ENCODE measurements at regions not wholly inside any gene's neighbourhood (a gene's known extent, or its start where the extent isn't known, plus 50 kb on each side); places are given as distances from the start of the nearest gene placed in this dataset.
"Not testable (repeated sequence)": the region's sequence is repeated elsewhere in the genome, so short reads cannot be mapped to it uniquely, and the experiment has no call there.

DNA sequence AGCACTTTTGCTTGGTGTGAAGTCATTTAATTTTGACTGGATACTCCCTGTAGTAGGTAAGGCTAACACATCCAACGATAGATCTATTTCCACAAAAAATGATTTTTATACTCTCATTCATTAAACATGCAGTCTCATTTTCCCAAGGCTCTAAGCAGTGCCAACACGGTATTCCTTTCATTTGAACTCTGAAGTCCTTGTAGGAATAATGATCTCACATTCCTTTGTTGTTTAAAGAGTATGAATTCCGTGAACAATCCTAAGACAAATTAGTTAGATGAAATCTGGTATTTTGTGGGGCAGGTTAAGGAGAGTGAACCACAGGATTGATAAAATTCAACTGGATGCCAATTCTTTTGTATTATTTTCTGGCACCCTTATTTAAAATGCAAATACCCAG lies 66.6 kb downstream of the LACC1 start:
- no peak for DNase-seq (ENCODE audit: low spot score)
- no peak overlapping the region for H3K27ac ChIP-seq
- H3K4me3 ChIP-seq = no peak overlapping the region
- TF ChIP-seq, protein P1, sequence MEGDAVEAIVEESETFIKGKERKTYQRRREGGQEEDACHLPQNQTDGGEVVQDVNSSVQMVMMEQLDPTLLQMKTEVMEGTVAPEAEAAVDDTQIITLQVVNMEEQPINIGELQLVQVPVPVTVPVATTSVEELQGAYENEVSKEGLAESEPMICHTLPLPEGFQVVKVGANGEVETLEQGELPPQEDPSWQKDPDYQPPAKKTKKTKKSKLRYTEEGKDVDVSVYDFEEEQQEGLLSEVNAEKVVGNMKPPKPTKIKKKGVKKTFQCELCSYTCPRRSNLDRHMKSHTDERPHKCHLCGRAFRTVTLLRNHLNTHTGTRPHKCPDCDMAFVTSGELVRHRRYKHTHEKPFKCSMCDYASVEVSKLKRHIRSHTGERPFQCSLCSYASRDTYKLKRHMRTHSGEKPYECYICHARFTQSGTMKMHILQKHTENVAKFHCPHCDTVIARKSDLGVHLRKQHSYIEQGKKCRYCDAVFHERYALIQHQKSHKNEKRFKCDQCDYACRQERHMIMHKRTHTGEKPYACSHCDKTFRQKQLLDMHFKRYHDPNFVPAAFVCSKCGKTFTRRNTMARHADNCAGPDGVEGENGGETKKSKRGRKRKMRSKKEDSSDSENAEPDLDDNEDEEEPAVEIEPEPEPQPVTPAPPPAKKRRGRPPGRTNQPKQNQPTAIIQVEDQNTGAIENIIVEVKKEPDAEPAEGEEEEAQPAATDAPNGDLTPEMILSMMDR (IDR thresholded peaks at IDR 0.05) = no peak

DNA sequence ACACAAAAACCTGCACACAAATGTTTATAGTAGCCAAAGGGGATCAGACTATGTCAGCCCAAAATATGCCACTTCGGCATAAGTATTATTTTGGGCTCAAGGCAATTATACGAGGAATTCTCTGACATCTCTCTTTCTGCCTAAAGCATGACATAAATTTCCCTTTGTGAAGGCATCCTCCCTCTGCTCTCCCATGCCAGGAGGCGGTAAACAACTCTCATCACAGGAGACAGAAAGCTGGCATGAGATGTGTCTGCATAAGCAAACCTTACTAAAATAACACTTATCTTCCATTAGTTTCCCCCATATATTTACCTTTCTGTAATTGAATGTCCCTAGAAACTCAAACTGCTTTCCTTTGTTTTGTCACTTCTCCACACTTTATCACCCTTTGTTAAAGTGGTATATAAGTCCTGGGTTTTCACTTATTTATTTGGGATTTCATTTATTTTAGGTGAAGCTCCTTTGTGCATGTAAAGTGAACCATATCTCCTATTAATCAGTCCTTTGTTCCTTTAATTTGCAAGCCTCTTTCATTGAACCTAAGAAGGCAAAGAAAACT lies 68.3 kb downstream of the LACC1 start:
- Histone ChIP-seq H3K27ac (no peak overlapping the region), H3K4me3 (no peak overlapping the region)
- TF ChIP-seq, protein P1 (IDR thresholded peaks at IDR 0.05) = no peak
- no peak for DNase-seq (ENCODE audit: low spot score)

DNA sequence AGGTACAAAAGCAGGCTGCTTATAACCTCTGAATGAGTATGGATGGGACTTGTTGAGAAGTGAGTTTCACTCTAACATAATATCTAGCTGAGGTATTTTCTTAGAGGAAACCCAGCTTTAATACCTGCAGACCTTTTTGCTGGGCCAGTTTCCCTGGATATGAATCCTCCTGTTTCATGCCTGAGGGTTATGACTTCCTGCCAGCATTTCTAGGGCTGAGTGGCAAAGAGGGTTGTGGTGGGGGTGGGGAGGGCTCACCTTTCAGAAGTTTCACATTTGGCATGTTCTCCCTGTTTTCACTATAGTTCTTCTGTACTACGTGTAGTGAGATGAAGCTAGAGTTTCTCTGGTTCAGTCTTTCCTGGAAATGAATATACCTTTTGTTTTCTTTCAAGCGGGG lies 73.7 kb downstream of the LACC1 start:
- Histone ChIP-seq H3K27ac (no peak overlapping the region), H3K4me3 (no peak overlapping the region)
- TF ChIP-seq, protein P1 (IDR thresholded peaks at IDR 0.05) = no peak
- no peak for DNase-seq (ENCODE audit: low spot score)

DNA sequence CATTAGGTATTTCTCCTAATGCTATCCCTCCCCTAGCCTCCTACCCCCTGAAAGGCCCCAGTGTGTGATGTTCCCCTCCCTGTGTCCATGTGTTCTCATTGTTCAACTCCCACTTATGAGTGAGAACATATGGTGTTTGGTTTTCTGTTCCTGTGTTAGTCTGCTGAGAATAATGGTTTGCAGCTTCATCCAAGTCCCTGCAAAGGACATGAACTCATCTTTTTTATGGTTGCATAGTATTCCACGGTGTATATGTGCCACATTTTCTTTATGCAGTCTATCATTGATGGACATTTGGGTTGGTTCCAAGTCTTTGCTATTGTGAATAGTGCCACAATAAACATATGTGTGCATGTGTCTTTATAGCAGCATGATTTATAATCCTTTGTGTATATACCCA lies 77.3 kb downstream of the LACC1 start:
- not testable (repeated sequence) for H3K27ac ChIP-seq; DNase-seq (ENCODE audit: low spot score); H3K4me3 ChIP-seq

DNA sequence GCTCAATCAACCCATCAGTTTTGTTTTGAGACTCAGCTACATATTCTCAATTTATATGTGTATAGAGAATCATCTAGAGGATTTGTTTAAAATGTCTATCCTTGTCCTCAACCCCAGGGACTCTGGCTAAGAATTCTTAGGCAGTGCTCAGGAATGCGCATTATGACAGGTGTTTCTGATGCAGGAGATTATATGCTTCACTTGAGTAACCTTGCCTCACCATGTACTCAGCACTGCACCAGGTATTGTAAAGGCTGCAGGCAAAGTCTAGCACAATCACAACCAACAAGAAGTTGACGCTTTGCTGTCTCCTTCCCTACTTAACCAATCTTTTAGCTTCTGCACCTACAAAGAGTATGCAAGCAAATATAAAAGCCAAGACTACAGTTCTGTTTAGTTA lies 79.6 kb downstream of the LACC1 start:
- DNase-seq (ENCODE audit: low spot score) = no peak
- TF ChIP-seq, protein P1 (IDR thresholded peaks at IDR 0.05) = no peak
- no peak overlapping the region for H3K4me3 ChIP-seq
- no peak overlapping the region for H3K27ac ChIP-seq

DNA sequence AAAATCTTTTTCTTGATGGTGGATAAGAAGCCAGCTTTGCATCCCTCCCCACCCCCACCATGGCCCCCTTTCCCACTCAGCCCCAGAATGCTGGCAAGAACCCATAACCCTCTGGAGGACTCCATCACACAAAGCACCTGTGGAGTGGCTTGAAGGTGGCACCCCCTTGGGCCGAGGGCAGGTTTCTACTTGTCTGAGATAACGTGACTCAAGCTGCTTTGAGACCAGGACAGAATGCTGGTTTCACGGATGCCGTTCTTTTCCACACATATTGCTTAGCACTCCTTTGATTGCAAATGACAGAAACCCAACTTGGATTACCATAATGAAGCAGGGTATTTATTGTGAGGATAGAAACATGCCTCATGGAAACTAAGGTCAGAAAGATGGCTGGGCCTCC lies 82.2 kb downstream of the LACC1 start:
- Histone ChIP-seq H3K27ac (no peak overlapping the region), H3K4me3 (no peak overlapping the region)
- TF ChIP-seq, protein P1 (IDR thresholded peaks at IDR 0.05) = no peak
- no peak for DNase-seq (ENCODE audit: low spot score)

DNA sequence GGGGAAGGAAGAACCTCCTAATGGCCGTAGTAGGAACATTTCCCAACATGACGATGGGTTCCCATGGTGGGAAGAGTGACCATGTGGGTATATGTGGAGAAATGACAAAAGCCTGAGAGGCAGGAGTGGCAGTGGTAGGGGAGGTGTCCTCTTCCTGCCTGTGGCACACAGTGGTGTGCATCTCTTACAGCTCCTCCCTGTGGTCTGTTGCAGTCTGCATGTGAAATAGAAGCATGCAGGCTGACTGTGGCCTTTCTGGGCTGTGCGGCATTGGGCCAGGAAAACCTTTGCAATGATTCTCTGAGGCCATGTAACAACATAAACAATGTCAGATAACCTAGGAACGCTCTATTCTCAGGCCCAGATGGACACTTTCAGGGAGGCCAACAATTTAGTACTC lies 84.0 kb downstream of the LACC1 start:
- DNase-seq (ENCODE audit: low spot score) = no peak
- no peak overlapping the region for H3K27ac ChIP-seq
- TF ChIP-seq, protein P1 (IDR thresholded peaks at IDR 0.05) = no peak
- H3K4me3 ChIP-seq = no peak overlapping the region
